GM18508 (cell line): ENCODE measurements at regions not wholly inside any gene's neighbourhood (a gene's known extent, or its start where the extent isn't known, plus 50 kb on each side); places are given as distances from the start of the nearest gene placed in this dataset.
"Not testable (repeated sequence)": the region's sequence is repeated elsewhere in the genome, so short reads cannot be mapped to it uniquely, and the experiment has no call there.

Experiments
- ATAC-seq: cut with Tn5 transposase; IDR thresholded peaks from one replicate; pipeline ENCODE4 v1.9.1; 2021; ENCODE audit warnings: moderate number of reproducible peaks; ENCODE audit not compliant: insufficient read depth, unreplicated experiment

DNA sequence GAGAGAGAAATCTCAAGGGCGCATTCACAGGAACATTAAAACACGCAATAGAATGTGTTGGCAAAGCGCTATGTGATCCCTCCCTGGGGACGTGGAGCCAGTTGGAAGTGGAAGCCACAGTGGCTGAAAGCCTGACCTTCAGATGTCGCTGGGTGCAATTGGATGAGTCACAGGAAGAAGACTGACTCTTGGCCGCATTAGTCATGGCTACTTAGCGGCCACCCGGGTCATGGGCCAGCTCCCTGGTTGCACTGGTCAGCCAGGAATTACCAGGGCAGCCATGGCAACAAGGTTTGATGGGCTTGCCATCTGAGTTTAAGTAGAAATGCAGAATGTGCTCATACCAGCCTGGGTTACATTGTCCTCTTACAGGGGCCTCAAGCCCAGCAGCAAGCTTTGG, 231.2 kb upstream of the FRG2C start:
- ATAC-seq: not testable (repeated sequence)

DNA sequence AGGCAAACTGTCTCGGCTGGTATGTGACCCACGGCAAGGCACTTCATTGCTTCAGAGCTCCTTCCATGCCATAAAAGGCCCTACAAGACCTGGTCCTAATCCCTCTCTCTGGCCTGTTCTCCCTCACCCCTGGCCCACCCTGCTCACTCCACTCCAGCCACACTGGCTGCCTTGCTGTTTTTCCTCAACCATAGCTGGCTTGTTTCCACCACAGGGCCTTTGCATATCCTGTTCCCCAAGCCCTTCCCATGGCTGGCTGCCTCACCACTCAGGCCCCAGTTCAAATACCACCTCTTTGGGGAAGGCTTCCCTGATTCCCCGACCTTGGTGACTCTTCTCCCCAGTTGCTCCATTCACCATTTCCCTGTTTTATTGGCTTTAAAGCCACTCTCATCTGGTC, 230.8 kb upstream of the FRG2C start:
- ATAC-seq: not testable (repeated sequence)

DNA sequence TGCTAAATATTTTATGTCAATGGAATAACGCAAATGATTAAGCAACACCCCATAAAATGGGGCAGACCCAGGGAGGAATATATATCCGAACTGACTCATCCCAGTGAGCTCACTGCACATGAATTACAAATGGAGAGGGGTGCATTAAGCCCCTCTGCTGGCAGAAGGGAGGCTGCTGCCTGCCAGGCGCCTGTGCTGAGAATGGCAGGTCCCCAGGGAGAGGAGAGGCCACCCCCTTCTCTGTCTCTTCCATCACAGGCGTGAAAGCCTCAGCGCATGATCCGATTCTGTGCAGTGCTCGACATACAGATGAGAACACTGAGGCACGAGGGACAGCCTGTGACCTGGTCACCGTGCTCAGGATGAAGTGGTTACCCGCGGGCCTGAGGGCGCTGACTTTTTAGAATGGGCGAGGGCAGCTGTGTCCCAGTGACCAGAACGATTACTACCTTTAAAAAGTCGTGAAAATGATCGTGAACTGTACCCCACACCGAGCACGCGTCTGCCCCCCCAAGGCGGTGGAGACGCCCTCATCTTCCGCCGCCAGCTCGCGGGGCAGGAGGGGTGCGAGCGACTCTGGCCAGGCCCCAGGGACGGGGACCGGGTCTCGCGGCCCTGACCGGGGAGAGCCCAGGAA, 229.7 kb upstream of the FRG2C start:
- not testable (repeated sequence) for ATAC-seq

DNA sequence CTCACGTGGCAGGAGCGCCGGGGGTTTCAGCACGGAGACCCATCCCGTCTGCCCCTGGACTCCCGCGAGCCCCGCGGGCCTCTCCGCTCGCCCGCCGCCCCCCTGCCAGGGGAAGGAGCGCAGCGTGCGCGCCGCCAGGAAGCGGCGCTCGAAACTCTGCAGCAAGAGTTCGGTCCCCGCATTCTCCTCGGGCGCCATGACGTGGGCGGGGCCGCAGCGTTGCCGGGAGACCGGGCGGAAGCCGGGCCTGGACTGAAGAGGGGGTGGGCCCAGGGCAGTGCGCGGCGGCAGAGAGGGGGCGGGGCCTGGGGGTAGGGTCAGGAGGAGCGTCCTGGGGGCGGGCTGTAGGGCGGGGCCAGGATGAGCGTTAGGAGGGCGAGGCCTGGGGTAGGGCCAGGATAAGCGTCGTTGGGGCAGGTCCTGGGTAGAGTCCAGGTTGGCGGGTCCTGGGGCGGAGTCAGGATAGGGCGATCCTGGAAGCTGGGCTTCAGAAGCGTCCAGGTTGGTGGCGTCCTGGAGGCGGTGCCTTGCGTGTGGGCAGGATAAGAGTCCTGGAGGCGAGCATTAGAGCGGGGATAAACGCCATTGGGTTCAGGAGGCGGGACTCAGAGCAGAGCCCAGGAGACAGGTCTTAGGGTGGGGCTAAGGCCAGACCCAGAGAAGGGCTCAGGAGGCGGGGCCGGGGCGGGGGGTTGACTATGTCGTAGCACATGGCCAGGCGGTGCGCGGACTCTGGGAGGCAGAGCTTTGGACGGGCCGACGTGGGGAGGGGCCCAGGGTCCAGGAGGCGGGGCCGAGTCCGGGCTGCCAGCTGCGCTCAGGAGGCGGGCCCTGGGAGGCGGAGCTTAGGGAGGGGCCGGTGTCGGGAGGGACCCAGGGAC, 229.0 kb upstream of the FRG2C start:
- not testable (repeated sequence) for ATAC-seq

DNA sequence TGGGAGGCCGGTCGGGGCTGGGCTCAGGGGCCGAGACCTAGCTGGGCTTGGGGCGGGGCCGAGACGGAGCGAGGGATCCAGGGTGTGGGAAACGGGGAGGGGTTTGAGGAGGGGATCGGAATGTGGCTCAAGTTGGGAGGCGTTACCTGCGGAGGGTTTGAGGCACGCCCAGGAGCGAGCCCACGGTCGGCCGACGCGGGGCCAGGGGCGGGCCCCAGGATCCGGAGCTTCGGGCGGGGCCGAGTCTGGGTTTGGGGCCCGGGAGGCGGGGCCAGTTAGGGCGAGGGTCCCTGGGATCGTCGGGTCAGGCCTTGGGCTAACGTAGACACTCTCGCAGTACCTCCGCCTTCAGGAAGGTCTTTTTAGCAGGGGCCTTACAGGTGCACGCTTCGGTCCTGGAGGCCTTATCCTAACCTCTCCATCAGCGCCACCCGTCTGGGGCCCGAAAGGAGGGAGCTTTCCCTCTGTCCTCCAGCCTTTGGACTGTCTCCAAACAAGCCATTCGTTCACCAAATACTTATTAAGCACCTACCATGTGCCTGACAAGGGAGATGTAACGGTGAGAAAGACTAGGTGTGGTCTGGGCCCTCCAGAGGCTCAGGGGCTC, 228.2 kb upstream of the FRG2C start:
- not testable (repeated sequence) for ATAC-seq

DNA sequence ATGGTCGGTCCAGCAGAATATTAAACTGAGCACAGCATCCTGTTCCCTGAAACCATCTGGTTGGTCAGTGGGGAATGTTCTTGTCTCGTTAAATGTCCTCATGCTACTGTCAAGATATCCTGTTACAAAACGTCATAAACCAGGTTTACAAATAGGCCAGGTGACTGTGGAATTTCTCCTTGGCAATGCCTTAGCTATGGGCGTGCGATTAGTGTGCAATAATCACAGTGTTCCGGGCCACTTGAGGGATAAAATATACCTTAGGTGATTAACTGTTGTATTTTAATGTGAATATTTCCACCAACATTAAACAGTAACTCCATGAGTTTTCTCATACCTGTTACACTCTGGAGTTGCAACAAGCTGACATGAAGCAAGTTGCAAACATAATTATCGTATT, 223.1 kb upstream of the FRG2C start:
- ATAC-seq: not testable (repeated sequence)

DNA sequence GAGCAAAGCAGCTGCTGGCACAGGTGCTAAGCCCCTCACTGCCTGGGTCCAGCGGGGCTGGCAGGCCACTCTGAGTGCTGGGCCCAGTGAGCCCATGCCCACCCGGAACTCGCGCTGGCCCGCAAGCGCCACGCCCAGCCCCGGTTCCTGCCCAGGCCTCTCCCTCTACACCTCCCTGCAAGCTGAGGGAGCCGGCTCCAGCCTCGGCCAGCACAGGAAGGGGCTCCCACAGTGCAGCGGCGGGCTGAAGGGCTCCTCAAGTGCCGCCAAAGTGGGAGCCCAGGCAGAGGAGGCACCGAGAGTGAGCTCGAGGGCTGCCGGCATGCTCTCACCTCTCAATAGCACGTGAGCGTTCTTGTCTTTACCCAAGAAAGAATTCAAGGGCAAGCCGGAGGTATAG, 219.5 kb upstream of the FRG2C start:
- not testable (repeated sequence) for ATAC-seq

DNA sequence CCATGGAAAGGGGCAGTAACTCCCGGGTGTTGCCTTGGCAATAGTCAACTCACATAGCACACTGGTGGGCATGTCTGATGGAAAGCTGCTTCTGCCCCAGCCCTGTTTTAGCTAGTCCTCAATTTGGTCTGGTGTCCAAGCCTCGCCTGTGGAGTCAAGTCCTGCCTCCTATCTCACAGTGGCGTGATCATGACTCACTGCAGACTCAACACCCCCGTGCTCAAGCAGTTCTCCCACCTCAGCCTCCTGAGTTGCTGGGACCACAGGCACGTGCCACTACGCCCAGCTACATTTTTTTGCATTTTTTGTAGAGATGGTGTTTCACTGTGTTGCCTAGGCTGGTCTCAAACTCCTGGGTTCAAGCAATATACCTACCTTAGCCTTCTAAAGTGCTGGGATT, 218.9 kb upstream of the FRG2C start:
- ATAC-seq: not testable (repeated sequence)

DNA sequence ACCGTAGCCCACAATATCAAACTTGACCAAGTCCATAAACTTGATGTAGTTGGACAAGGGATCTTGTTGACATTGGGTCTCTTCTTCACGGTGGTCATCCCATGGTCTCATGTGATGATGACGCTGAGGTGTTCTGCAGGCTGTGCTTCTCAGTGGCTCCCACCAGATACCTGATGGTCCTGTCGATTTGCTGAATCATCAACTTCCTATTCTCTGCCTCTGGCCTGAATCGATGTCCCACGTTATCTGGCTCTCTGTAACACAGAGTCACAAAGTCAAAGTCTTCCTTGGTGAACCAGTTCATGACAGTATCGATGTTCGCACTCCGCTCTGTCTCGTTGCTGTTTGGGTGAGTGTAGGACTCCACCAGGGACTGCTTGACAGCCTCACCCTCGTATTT, 217.2 kb upstream of the FRG2C start:
- ATAC-seq: not testable (repeated sequence)

DNA sequence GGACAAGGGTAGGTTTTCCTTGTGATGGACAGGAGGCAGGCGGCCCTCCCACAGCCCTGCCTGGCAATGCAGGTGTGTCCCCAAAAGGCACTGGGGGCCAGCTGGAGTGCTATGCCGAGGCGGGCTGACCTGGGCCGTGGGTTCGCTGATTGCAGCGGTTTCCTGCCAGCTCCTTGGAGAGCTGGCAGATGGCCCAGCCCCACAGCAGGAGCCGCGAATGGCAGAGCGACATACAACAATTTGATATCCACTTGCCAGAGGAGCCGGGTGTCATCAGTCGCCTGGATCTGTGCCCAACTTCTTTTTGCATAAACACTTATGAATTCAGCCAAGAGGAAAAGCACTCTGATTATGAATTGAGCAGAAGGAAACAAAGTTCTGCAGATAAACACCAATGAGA, 210.8 kb upstream of the FRG2C start:
- not testable (repeated sequence) for ATAC-seq

DNA sequence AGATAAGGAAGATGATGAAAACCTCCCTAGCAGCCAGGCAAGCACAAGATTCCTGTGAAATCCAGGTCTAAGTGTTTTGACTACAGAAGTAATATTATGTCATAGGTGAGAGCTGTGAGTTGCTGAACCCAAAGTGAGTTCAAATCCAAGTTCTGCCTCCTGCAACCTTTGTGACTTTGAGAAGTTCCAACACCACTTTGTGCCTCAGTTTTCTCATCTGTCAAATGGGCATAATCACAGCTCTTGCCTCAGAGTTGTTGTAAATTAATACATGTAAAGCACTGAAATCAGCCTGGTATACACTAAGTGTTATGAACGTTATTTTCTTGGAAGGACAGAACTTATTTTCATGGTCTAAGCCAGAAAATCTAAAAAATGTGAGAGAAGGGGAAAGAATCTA, 210.3 kb upstream of the FRG2C start:
- ATAC-seq: not testable (repeated sequence)

DNA sequence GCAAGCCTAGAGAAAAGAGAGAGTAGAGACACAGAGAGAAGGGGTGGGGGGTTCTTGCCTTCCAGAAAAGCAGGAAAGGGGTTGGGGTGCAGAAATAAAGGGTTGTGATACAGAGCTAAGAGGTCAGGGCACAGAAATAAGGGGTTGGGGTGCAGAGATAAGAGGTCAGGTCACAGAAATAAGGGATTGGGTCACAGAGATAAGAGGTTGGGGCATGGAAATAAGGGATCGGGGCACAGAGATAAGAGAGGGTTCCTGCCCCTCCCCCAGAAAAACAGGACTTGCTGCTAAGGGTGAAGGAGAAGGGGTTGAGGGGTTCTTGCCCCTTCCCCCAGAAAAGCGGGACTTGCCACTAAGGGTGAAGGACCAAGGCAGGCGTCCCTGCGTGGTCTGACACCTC, 189.6 kb upstream of the FRG2C start:
- ATAC-seq: not testable (repeated sequence)

DNA sequence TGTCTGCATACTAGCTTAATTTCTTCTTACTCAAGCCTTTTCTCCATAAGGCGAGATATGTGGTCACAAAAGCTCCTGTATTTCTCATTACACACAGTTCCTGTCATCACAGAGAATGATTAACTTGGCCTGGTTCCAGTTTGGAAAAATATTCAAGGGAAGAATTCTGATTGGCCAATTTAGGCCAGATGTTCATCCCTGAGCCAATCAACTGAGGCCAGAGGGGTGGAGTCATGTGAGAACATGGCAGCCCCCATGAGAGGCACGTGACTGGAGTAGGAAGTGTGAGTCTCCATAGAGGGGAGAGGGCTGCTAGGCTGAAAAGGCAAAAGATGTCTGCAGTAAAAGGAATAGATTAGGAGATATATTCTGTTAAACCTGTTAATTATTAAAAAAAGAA, 167.5 kb upstream of the FRG2C start:
- ATAC-seq: not testable (repeated sequence)

DNA sequence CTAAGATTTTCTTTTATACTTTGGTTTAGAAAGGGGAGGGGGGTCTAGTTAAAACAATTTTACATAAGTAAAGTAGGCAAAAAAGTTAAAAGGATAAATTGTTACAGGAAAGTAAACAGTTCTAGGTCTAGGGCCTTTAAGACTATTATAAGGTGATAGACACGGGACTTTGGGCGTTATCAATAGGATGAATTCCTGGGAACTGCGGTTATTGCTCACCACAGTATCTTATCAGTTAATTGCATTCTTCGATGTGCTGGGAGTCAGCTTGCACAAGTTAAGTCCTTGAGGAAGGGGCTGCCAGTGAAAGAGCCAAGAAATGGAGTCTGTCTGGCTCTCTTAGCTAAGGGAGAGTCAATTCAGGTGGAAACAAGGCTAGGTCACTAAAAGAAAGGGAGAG, 163.8 kb upstream of the FRG2C start:
- ATAC-seq: not testable (repeated sequence)

DNA sequence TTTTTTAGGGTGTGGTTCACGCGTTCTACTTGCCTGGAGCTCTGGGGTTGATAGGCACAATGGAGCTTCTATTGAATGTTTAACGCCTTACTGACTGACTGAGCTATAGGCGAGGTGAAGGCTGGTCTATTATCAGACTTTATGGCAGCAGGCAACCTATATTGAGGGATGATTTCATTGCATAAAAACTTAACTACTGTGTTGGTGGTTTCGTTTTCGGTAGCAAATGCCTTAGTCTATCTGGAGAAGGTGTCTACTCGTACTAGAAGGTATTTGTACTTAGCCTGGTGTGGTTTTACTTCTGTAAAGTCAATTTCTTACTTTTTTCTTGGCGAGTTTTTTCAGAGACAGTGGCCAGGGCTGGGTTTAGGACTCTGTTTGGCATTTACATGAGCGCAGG, 162.0 kb upstream of the FRG2C start:
- ATAC-seq: not testable (repeated sequence)

DNA sequence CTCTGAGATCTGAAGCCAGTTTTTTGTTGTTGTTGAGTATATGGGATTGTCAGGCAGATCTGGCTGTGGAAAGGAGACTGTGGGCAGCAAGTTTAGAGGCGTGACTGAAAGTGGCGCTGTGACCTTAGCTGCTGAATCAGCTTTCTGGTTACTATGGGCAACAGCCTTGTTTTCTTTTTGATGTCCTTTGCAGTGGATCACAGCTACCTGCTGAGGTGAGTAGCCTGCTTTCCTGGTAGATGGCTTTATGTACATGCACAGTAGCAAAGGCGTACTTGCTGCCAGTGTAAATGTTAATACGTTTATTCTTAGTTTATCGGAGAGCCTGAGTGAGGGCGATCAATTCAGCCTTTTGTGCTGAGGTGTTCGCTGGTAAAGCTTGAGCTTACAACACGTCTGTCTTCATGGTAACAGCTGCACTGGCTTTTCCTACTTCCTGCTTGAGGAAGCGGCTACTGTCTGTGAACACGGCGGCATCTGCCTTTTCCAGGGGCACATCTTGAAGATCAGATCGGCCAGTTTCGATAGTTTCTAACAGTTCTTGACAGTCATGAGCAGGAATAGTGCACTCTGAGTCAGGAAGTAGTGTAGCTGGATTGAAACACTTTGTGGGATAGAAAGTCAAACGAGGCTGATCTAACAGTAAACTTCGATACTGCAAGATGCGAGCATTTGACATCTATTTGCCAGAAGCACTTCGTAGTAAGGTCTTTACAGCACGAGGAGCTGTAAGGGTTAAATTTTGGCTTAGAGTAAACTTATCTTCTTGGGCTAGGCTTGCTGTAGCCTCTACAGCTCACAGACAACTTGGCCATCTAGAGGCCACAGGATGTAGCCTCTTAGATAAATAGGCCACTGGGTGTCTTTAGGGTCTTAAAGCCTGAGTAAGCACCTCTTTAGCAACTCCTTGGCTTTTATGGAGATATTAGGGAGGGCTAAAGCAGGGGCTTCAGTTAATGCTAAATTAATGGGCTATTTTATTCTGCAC, 161.1 kb upstream of the FRG2C start:
- not testable (repeated sequence) for ATAC-seq

DNA sequence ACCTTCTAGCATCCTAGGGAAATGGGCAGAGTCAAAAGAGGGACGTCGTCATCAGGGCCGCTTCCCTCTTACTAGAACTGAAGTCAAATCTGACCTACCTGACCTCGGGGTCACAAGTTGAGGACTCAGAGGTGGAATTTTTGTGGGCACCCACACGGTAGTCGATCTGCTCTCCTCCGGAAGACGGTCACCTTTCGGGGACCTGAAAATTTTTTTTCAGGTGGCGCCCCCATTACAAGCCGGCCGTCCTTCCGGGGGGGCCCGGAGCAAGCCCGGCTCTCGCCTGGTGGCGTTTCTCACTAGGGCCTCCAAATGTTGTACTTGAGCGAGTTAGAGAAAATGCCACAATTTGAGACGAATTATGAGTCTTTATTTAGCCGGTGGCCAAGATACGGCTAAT, 157.5 kb upstream of the FRG2C start:
- ATAC-seq: no peak

DNA sequence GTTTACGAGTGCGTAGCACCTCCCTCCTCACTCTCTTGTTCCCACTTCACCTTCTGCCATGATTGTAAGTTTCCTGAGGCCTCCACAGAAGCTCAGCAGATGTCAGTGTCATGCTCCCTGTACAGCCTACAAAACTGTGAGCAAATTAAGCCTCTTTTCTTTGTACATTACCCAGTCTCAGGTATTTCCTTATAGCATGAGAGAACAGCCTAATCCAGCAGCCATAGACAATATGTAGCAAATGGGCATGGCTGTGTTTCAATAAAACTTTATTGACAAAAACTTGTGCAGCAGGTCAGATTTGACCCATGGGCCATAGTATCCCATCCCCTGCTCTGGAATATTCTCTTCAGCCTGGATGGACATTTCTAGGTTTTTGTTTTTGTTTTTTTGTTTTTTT, 156.2 kb upstream of the FRG2C start:
- ATAC-seq: not testable (repeated sequence)

DNA sequence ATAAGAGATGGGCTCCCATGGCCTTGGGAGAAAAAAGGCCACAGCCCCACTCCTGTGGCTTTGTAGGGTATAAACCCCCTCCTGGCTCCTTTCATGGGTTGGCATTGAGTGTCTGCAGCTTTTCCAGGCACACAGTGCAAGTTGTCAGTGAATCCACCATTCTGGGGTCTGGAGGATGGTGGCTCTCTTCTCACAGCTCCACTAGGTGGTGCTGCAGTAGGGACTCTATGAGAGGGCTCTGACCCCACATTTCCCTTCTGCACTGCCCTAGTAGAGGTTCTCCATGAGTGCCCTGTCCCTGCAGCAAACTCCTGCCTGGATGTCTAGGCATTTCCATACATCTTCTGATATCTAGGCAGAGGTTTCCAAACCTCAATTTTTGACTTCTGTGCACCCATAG, 136.5 kb upstream of the FRG2C start:
- not testable (repeated sequence) for ATAC-seq

DNA sequence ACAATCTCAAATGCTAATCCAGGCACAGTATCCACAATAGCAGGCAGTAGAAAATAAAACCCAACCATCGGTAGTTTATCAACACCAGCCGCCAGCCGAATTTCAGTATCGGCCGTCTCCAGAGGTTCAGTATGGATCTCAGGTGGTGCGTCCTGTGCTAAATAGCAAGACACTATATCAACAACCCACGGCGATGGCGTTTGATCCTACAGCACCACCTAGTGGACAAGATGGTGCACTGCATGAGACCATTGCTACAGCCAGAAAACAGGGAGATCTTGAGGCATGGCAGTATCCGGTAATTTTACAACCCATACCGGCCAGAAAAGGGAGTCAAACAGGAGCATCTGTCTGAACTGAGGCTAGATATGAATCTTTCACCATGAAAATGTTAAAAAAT, 112.0 kb upstream of the FRG2C start:
- not testable (repeated sequence) for ATAC-seq
